Renal pelvis (tissue), 1 donor: ENCODE measurements at regions not wholly inside any gene's neighbourhood (a gene's known extent, or its start where the extent isn't known, plus 50 kb on each side); places are given as distances from the start of the nearest gene placed in this dataset.

Source experiments
- DNase-seq: peaks from one replicate; pipeline ENCODE4 v3.0.0-alpha.2; 2013

DNA sequence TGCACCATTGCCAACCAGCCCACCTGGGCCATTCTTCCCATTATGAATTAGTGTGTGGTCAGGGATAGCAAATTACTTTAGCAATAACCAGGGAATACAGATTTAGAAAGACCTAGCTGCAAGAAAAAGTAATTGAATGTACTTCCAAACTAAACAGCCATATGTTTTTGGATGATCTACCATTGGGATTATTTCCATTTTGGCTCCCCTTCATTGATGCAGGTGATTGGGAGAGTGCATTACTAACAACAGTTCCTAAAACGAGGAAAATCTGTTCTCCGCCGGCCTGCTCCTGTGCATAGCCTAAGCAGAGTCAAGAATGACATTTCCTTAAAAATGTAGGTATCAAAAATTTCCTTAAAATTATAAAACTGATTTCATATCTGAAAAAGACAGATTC is 58.5 kb downstream of the MAIP1 start:
- no peak for DNase-seq

DNA sequence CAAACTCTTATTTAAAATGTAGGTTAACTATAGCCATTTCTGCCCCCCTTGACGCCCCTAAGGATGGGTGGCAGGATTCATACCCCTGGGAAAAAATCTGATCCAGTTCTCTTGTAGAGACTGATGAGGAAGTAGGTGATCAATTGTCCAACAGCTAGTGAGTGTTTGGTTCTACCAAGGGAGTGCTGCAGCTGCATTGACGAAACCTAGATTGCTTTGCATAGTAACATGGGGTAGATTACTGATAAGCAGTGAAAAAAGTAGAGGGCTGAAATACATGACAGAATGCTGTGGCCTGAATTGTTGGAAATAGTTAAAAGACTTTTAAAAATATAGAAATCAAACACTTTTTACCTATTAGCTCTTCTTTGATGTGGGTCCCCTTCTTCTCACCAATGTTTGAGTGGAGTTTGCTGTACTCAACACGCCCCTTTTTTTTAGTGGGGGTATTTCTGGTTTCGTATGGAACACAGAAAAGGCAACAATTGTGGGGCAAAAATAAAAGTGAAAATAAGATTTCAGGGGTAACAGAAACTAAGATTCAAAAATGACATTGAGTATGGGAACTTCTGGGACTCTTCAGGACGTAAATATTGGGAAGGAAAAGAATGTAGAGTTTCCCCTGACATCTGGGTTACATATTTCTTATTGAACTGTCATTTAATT is 66.2 kb downstream of the MAIP1 start:
- no peak for DNase-seq

DNA sequence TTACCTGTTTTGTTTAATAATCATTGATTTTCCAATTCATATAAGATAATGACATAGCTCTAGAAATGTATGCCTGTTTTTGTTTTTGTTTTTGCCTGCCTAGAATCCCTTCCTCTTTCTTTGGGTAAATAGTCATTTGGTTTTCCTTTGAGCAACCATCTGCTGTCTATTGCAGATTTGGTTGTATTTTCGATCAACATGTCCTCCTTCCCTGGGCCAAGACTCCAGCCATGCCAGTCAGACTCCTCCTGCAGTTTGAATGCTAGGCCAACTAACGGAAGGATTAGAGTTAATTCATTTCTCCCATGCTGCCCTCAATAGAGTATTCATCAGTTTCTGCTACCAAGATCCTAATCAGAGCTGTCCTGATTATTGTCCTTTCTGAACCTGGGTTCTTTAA is 67.1 kb downstream of the MAIP1 start:
- no peak for DNase-seq

DNA sequence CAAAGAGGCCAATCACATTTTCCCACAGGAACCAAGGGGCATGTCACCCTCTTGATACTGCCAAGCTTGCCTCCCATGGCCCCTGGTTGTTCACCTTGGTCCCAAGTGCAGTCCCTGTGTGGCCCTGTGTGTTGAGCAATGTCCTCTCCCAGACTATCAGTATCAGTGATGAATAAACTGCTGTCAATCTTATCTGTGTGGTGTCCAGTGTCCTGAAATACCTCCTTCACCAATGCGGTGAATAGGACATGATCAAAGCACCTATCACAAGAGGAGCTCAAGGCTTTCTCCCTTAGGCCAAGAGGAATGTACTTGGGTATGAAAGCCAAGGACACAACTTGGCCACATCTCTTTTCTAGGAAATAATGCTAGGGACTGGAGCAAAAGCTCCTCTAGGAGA is 68.2 kb downstream of the MAIP1 start:
- DNase-seq, result no peak

DNA sequence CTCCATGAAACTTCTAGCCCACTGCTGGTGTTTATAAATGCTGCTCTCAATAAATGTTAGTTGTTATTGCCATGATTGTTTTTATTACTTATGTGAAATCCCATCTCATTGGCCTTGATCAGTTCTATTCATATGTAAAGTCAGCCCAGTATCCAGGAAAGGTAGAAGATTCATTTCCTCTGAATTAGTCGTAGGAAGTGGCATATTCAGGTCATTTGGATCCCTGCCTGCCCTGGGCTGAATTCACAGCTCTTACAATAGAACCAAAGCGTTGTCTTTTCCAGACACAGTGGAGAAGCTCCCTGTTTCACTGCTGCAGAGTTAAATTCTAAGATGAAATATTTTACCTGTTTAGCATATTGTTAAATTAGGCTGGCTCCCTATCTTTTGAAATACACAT is 70.3 kb downstream of the MAIP1 start:
- no peak for DNase-seq

DNA sequence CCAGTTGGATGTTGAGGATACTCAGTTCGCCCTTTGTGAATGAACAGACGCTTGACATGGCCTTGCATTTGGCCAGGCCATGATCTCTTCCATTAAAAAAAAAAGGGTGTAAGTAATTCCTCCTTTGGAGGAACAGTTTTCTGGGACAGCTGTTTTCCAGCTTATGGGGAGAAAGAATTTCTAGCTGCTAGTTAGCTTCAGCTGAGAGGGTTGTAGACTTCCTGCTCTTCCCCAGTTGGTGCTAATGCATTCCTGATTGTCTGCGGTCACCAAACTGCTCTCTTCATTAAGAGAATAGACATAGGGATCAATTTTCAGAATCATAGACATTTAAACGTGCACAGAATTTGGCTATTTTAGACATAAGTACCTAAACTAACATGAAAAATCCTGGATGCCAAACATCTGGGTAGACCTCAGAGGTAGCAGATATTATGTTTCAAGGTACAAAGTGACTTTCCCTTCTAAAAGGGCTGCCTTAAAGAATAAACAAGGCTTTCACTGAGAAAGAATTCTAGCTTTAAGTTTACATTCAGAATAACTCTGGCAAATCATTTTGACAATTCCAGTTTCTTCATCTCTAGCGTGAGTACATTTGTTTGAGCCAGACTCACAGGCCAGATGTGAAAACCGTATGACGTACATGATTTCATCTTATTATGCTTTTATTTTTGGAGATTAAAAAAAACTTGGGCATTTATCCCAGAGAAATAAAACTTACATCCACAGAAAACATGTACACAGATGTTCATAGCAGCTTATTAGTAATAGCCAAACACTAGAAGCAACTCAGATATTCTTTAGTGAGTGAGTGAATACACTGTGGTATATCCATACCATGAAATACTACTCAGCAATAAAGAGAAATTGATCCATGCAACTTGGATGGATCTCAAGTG is 71.2 kb downstream of the MAIP1 start:
- DNase-seq, result no peak

DNA sequence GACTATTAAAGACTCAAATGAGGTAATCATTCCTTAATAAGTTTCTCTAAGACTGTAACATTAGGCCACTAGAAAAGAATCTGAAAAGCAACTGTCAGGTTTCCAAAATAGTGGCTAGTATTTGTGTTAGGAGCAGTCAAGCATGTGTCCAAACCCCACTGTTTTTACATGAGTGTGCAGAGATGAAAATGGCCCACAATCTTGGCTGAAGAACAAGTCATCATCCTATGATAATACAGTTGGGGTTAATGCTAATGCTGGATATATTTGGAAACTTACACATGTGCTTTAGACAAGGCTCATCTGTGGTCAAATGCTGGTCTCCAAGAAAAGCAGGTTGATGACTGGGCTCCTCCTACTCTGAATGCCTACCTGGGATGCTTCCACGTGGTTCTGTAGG is 73.6 kb downstream of the MAIP1 start:
- DNase-seq, result no peak

DNA sequence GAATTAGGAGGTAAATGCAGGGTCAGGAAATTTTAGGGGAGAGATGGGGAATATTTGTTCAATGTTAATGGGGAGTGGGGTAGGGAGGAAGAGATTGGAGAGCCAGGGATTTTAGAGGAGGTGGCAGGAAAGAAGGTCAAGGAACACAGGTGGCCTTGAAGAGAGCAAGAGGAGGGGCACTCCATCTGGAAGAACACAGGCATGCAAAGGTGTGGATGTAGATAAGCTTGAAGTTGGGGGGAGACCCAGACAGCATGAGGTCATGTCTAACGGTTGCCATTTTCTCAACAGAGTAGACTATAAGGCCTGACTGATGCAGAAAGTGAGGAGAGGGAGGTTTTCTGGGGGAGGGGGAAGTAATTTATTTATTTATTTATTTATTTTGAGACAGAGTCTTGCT is 77.5 kb downstream of the MAIP1 start:
- DNase-seq, result no peak

DNA sequence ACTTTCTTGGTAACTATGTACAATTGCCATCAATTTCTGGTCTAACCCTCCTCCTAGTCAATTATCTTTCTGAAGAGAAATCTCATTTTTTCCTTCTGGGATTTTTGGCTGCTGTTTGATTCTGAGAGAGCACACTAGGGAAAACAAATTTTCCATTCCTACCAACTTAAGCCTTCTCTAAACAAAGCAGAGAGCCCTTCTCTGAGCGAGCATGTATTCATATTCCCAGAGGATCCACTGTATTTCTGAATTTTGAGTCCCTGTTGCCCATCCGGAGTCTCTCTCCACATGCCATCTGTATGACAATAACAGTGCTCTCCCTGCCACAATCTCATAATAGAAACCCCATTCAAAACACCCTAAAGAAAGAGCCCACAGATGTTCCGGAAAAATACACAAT is 78.5 kb downstream of the MAIP1 start:
- DNase-seq, result no peak

DNA sequence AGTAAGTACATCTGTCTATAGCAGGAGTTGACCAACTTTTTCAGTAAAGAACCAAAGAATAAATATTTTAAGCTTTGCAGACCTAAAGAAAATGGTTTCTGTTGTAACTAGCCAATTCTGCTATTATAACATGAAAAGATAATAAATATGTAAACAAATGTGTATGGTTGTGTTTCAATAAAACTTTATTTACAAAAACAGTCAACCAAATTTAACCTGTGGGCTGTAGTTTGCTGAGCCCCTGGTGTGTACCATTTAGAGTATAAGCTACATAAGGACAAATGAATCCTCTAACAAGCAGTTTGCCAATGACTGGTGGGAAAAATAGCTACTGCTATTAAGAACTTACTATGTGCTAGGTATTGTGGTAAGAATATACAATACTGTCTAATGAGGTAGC is 79.4 kb downstream of the MAIP1 start:
- no peak for DNase-seq

DNA sequence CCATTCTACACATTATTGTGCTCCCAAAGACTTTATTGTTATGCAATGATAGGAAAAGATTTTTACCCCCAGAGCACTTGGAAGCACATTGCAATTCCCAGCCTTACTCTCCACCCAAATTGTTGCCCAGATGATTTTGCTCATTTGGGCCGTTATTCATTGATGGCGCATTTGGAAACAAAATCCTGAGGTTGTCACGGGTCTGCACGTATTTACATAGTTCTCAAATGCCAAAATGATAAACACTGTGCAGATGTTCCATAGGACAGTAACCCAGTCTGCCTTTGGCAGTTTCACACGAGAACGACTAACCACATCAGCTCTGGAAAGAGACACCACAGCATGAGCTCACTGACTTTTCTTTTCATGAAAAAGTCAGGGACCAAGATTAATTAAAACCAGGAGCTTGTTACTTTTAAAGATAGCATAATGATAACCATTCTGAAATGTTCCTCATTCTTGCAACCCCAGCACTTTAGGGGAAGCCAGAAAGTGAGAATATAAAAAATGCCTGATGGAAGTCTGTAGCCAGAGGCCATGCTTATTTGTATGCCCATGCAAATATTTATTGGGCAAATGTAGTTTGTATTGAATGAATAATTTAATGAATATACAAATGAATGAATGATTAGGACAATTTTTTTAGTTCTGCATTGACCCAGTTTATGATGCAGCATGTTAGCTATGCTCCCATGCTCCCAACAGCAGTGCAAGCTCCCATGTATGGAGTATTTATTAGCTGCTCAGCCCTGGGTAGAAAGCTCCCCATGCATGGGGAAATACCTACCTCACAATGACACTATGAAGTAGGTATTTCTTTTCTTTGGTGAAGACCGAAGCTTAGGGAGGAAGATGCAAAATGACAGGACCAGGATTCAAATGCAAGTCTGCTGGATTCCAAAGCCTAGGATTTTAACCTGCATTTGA is 84.6 kb downstream of the MAIP1 start:
- peak; percentile 20 for DNase-seq

DNA sequence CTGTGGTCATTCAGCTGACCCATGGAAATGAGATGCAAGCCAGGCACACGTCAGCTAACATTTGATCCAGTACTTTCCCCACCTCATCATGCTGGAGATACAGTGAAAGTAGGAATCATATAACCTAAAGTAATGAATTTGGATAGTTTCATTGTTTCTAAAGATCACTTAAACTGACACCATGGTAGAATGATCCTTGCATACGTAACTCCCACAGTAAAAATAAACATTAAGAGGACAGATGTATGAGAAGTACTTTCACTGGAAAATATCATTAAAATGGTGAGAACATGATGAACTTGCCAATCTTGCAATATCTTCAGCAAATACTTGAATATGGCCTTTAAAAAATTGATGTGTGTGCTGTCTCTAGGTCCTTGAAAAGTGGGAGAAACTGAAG is 85.4 kb downstream of the MAIP1 start:
- DNase-seq, result no peak

DNA sequence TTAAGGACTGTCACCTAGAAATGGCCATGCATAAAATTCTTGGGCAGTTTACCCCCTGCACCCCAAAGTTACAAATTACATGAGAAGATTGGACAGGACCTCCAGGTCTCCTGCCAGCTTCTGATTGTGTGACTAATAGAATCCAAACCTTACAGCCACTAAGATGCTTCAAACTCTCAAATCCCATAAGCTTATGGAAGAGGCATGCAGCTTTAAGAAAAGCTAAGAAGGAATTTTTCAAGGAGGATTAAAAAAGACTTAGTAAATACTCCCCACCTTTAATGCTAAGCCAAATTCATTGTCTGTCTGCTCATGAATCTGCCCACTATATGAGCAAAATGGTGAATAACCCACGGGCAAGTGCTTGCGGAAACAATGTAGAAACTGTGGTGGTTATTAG is 86.3 kb downstream of the MAIP1 start:
- no peak for DNase-seq

DNA sequence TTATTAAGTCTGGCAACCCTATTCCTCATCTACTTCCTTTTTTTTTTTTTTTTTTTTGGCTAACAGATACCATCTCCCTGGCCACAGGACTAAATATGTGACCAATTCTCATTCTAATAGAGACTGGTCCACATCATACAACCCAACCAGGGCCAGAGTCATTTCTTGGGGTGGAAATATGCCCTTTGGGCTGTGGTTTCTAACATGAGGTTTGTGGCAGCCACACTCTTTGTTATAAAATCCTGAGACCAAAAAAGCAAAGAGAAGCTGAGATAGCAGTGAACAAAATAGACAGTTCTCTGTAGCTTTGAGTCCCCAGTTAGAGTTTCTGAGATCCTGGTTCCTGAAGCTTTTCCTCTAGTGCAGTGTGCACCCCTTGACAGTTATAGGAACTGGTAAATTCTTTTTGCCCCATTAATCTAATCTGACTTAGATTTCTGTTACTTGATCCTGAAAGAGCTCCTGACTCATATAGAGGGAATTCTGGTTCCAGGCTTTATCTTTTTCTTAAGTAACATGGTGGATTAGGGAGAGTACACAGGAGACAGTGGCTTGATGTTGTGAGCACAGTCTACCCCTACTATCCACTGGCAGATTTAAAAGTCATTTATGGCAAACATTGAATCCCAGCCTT is 86.8 kb downstream of the MAIP1 start:
- no peak for DNase-seq

DNA sequence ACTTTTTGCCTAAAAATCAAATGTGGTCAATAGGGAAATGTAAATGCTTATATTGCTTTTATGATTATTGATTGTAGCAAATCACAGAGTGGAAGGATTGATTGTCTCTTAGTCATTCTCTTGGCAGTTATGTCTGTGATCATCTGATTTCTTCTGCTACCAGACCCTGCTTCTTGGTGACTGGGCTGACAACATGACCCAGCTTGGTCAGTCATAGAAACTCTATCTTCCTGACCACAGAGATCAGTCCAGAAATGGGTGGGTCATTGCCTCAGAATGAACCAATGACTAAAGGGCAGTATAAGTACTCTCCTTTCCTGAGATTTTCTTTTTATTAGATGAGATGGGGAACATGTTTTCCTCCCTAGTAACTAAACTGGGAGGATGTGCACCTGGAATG is 87.6 kb downstream of the MAIP1 start:
- DNase-seq, result no peak

DNA sequence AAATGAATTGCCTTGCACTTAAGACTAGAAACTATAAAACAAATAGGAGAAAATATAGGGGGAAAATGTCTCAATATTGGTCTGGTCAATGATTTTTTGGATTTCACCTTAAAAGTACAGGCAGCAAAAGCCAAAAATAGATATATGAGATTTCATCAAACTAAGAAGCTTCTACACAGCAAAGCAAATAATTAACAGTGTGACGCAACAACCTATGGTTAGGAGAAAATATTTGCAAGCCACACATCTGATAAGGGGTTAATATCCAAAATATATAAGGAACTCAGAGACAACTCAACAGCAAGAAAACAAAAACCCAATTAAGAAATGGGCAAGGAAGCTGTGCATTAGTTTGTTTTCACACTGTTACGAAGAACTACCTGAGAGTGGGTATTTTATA is 89.1 kb downstream of the MAIP1 start:
- no peak for DNase-seq

DNA sequence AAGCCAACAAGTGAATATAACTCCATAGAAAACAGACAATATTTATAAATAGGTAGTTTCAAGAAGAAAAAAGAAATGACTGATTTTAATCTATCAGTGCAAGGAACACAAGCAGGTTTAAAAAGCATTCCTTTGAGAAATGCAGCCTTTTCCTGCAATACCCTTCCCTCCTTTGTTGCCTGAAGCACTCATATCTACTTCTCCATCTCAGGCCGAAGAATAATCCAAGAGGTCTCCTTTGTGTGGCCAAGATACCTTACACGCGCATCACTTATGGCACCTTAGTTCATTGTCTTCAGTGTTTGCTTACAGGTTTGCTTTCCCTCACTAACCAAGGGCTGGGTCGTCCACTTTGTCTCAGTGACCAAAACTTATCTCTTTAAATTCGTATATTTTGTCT is 93.0 kb downstream of the MAIP1 start:
- no peak for DNase-seq

DNA sequence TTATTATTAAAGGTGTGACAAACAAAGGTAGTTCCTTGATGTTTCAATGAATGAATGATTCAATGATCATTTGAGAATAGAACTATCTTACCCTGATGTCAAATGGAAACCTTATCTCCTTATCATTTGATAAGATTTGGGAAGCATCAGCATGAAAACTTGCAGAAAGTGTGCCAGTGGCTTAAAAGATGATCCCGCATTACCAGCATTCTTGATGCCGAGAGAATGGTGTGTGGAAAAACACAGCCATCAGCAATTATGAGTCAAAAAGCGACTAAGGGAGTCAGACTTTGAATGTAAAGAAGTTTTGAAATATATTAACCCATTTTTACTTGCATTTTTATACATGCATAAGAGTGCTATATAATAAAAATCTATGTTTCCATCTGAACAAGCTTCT is 93.7 kb downstream of the MAIP1 start:
- DNase-seq, result no peak

DNA sequence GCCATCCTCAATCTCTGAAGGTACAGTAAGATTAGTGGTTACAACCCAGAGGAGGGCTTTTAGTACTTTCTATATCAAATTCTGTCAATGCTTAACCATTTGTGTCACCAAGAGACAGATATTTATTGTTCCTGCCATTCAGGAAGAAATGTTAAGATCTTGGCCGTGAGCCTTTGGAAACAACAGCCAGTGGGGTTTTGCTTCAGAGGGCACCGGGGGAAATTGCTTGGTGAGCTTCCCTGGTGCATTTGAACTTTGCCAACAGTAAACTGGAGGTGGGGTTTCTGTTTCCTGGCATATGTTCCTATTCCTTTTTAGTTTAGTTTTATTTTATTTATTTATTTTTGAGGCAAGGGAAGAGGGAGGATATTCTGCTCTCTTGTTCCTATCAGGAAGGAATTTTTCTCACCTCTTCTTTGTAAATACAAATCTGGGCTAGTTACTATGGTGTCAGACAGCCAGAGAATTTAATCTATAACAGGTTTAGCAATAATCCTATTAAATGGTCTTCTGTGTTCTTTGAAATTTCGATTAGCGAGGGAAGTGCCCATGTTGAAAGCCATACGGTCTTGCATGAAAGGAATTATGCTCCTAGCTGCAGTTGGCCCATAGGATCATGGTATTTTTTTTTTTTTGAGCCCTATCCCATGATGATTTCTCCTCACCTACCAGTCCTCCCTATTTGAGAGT is 95.7 kb downstream of the MAIP1 start:
- DNase-seq, result no peak

DNA sequence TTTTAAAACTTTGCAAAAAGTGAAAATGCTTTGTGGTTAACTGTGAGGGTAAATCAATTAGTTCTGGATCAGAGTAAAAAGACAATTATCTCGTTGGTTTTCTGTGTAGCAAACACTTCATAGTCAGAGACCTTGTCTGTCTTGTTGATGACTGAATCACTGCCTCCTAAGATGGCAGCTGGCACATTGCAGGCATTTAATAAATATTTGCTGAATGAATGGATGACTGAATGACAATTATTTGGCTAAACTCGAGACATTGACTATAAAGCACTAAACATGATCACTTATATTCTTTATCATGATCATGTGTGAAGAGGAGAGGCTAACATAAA is 96.2 kb downstream of the MAIP1 start:
- DNase-seq, result no peak

DNA sequence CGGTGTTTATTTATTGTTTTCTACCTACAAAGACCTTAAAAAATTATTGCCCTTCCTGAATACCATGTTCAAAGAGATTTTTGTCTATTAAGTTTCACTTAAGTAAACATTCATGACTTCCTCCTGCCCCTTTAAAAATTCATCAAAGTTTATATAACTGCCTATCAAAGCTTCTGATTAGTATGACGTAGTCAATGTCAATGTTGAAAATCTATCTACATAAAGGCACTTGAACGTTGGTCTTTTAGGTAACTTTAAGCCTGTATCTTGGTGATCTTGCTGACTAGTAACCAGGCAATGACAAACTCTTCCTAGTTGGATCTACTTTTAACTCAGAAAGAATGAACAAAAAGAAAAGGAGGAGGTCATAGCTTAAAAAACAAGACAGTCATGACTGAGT is 97.2 kb downstream of the MAIP1 start:
- DNase-seq, result no peak
